ENCODE measurements at regions not wholly inside any gene's neighbourhood (a gene's known extent, or its start where the extent isn't known, plus 50 kb on each side); places are given as distances from the start of the nearest gene placed in this dataset.

DNA sequence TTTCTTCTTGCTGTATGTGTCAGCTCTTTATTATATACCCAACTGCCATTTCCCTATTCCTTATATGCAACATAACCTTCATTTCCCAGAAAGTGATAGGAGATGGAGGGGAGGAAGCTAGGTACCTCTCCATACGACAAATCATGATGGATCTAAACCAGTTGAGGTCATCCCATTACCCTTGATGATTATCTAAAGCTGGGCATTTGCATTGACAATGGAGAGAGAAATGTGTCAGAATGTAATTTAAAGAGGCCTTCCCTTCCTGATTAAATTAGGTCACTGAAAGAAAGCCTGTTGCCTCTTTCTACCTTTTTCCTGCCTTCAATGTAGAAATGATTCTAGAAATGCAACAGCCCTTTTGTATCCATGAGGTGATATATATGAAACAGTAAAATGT is 81.9 kb downstream of the SUCNR1 start:
- DNase-seq: no peak
- TF ChIP-seq, protein P1, sequence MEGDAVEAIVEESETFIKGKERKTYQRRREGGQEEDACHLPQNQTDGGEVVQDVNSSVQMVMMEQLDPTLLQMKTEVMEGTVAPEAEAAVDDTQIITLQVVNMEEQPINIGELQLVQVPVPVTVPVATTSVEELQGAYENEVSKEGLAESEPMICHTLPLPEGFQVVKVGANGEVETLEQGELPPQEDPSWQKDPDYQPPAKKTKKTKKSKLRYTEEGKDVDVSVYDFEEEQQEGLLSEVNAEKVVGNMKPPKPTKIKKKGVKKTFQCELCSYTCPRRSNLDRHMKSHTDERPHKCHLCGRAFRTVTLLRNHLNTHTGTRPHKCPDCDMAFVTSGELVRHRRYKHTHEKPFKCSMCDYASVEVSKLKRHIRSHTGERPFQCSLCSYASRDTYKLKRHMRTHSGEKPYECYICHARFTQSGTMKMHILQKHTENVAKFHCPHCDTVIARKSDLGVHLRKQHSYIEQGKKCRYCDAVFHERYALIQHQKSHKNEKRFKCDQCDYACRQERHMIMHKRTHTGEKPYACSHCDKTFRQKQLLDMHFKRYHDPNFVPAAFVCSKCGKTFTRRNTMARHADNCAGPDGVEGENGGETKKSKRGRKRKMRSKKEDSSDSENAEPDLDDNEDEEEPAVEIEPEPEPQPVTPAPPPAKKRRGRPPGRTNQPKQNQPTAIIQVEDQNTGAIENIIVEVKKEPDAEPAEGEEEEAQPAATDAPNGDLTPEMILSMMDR (IDR thresholded peaks at IDR 0.05): no peak
- H3K36me3 ChIP-seq: no peaks in the 10 kb centered on the region
- no peak overlapping the region for H3K27ac ChIP-seq
- no peak overlapping the region for H3K9ac ChIP-seq (ENCODE audit: low read depth in 2 of 2, low read length in 2 of 2)
- intact Hi-C loops (cut with DNase I): no loop called here
- H3K4me3 ChIP-seq: no peak overlapping the region
- no peaks in the 10 kb centered on the region for H3K9me3 ChIP-seq
- no peaks in the 10 kb centered on the region for H3K4me1 ChIP-seq
- no peaks in the 10 kb centered on the region for H3K27me3 ChIP-seq

DNA sequence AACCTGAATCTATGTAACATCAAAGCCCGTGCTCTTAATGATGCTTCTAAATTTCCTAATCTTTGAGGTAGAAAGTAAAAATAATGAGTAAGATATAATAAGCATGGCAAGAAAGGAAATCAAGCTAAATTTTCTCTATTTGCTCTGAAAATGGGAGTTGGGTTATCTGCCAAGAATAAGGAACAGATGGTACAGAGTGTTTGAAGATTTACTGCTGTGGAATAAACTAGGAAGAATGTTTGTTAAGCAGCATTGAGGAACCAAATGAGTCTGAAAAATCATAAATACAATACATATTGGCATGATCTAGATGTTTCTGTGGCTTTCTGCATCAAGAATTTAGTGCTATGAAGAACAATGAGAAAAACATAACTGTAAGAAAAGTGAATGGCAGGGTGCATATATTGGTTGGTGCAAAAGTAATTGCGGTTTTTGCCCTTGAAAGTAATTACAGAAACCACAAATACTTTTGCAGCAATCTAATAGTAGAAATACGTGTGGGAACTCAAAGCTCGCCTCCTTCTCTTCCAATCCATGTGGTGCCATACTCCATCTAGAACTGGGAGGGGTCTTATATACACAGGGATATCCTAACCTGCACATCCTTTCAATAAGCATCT is 87.6 kb downstream of the SUCNR1 start:
- TF ChIP-seq, protein P1 (IDR thresholded peaks at IDR 0.05): no peak
- Histone ChIP-seq H3K4me1 (no peaks in the 10 kb centered on the region), H3K27ac (no peak overlapping the region), H3K36me3 (no peaks in the 10 kb centered on the region), H3K27me3 (no peaks in the 10 kb centered on the region), H3K4me3 (no peak overlapping the region), H3K9ac (ENCODE audit: low read depth in 2 of 2, low read length in 2 of 2) (no peak overlapping the region), H3K9me3 (no peaks in the 10 kb centered on the region)
- intact Hi-C loops (cut with DNase I): no loop called here
- DNase-seq: no peak

DNA sequence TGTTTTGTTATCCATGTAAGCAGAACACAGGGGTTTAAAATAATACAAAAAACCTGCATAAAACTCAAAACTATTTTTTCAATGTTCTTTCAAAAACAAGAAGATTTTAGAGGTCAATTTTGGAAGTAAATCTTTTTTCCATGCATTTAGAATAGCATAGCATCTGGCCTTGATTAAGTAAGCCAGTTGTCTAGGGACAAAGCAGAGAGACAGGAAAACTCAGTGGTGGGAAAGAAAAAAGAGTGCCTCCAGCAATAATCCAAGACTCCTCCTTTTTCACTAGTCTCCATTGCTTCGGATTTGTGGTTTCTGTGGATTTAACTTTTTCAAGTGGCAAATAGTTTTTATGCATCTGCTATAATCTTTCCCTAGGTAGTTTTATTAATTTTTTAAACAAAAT is 88.9 kb downstream of the SUCNR1 start:
- intact Hi-C loops (cut with DNase I): no loop called here
- Histone ChIP-seq H3K36me3 (no peaks in the 10 kb centered on the region), H3K4me1 (no peaks in the 10 kb centered on the region), H3K4me3 (no peak overlapping the region), H3K27me3 (no peaks in the 10 kb centered on the region), H3K9me3 (no peaks in the 10 kb centered on the region), H3K9ac (ENCODE audit: low read depth in 2 of 2, low read length in 2 of 2) (no peak overlapping the region), H3K27ac (no peak overlapping the region)
- TF ChIP-seq, protein P1 (IDR thresholded peaks at IDR 0.05): no peak
- no peak for DNase-seq

DNA sequence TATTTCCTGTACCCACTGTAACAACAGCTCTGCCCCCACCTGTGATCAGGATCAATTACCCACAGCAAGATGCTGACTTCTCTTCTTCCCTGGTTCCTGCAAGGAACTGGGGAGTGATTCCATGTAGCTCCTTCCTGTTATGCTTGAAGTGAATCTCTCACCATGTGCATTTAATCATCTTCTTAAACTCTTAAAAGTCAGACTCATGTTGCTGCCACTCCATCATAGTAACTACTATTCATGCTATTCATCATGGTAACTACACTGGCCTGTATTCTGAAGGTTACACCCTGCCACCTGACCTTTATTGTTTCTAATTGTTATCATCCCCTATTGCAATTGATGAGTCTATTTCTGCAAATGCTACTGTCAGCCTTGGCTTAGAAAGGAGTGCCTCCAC is 89.5 kb downstream of the SUCNR1 start:
- H3K4me1 ChIP-seq: no peaks in the 10 kb centered on the region
- TF ChIP-seq, protein P1 (IDR thresholded peaks at IDR 0.05): no peak

DNA sequence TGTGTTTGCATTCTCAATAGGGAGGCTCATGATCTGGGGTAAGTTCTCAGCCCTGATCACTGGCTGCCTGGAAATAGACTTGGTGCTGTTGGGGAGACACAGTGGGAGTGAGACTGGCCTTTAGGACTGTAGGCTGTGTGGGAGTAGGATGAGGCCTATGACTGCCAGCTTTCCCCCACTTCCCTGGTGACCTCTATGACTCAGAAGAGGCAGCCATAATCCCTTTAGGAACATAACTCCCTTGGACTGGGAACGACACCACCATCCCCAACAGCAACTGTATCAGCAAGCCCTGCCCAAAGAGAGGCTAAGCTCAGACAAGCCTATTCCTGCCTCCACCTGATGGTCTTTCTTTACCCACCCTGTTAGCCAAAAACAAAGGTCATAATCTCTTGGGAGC is 91.3 kb downstream of the SUCNR1 start:
- no peak overlapping the region for H3K9ac ChIP-seq (ENCODE audit: low read depth in 2 of 2, low read length in 2 of 2)
- intact Hi-C loops (cut with DNase I): no loop called here
- no peak overlapping the region for H3K27ac ChIP-seq
- no peak for DNase-seq
- TF ChIP-seq, protein P1 (IDR thresholded peaks at IDR 0.05): no peak
- no peaks in the 10 kb centered on the region for H3K27me3 ChIP-seq
- H3K9me3 ChIP-seq: no peaks in the 10 kb centered on the region
- no peaks in the 10 kb centered on the region for H3K4me1 ChIP-seq
- no peak overlapping the region for H3K4me3 ChIP-seq
- H3K36me3 ChIP-seq: no peaks in the 10 kb centered on the region

More for the DNA sequence above, 89.5 kb downstream of the SUCNR1 start:
- Histone ChIP-seq H3K9me3 (no peaks in the 10 kb centered on the region), H3K27me3 (no peaks in the 10 kb centered on the region), H3K36me3 (no peaks in the 10 kb centered on the region), H3K9ac (ENCODE audit: low read depth in 2 of 2, low read length in 2 of 2) (no peak overlapping the region), H3K4me3 (no peak overlapping the region), H3K27ac (no peak overlapping the region)
- no peak for DNase-seq
- intact Hi-C loops (cut with DNase I): no loop called here

All from colonic mucosa (tissue), 4 donors.